ENCODE measurements at regions not wholly inside any gene's neighbourhood (a gene's known extent, or its start where the extent isn't known, plus 50 kb on each side); places are given as distances from the start of the nearest gene placed in this dataset.

GRCh38 chr2:134118279-134119116 is 135.4 kb upstream of the MGAT5 start:
- Mint-ChIP-seq H3K4me1 (ENCODE audit: insufficient read depth, unreplicated experiment) (peaks cover 23% of the 10 kb centered on the region), H3K4me3 (ENCODE audit: unreplicated experiment) (peak overlapping the region; percentile 26), H3K9me3 (ENCODE audit: unreplicated experiment) (no peaks in the 10 kb centered on the region), H3K27me3 (ENCODE audit: insufficient read depth, unreplicated experiment) (no peaks in the 10 kb centered on the region), H3K36me3 (ENCODE audit: insufficient read depth, unreplicated experiment) (no peaks in the 10 kb centered on the region), H3K27ac (ENCODE audit: low read depth, unreplicated experiment) (no peak overlapping the region)
- POLR2A ChIA-PET = interaction anchor here (0.6 to 4.5 kb wide), 12 partner anchors 63 to 293 kb away, joined by 3 to 27 read pairs (median 8); no protein-coding TSS in a partner anchor
- no TSS peak for BruUV-seq (replicated peaks)
- peak; percentile 74 for TF ChIP-seq CTCF (IDR thresholded peaks at IDR 0.05; ENCODE audit: unreplicated experiment)
- DNase-seq (ENCODE audit: unreplicated experiment) = peak; percentile 91
- intact Hi-C loops (cut with micrococcal nuclease) = loop anchor here (1.0 to 5.0 kb wide), 7 partner anchors 89 to 799 kb away; partner anchors contain the start of gene CCNT2
- CTCF ChIA-PET = interaction anchor here (0.5 to 11.1 kb wide), 61 partner anchors 8 to 781 kb away, joined by 3 to 221 read pairs (median 5); partner anchors contain the start of gene MGAT5

GRCh38 chr2:134119117-134119712 is 134.7 kb upstream of the MGAT5 start:
- Mint-ChIP-seq H3K36me3 (ENCODE audit: insufficient read depth, unreplicated experiment) (no peaks in the 10 kb centered on the region), H3K27ac (ENCODE audit: low read depth, unreplicated experiment) (peak overlapping the region; percentile 59), H3K4me1 (ENCODE audit: insufficient read depth, unreplicated experiment) (peaks cover 27% of the 10 kb centered on the region), H3K4me3 (ENCODE audit: unreplicated experiment) (peak overlapping the region; percentile 75), H3K27me3 (ENCODE audit: insufficient read depth, unreplicated experiment) (no peaks in the 10 kb centered on the region), H3K9me3 (ENCODE audit: unreplicated experiment) (no peaks in the 10 kb centered on the region)
- BruUV-seq (replicated peaks) = no TSS peak
- no peak for TF ChIP-seq CTCF (IDR thresholded peaks at IDR 0.05; ENCODE audit: unreplicated experiment)
- intact Hi-C loops (cut with micrococcal nuclease) = loop anchor here (2.0 to 5.0 kb wide), 4 partner anchors 88 to 798 kb away; partner anchors contain the start of gene CCNT2
- ChIA-PET CTCF (interaction anchor here (0.5 to 11.1 kb wide), 53 partner anchors 9 to 780 kb away, joined by 3 to 221 read pairs (median 5); partner anchors contain the start of gene MGAT5), POLR2A (interaction anchor here (0.6 to 4.5 kb wide), 17 partner anchors 13 to 292 kb away, joined by 3 to 27 read pairs (median 5); no protein-coding TSS in a partner anchor)
- DNase-seq (ENCODE audit: unreplicated experiment) = no peak

GRCh38 chr2:134119713-134120405 is 134.0 kb upstream of the MGAT5 start:
- H3K27me3 Mint-ChIP-seq (ENCODE audit: insufficient read depth, unreplicated experiment) = no peaks in the 10 kb centered on the region
- no TSS peak for BruUV-seq (replicated peaks)
- CTCF ChIA-PET = interaction anchor here (0.7 to 11.1 kb wide), 22 partner anchors 8 to 332 kb away, joined by 3 to 221 read pairs (median 5); partner anchors contain the start of gene MGAT5
- H3K27ac Mint-ChIP-seq (ENCODE audit: low read depth, unreplicated experiment) = peak overlapping the region; percentile 59
- intact Hi-C loops (cut with micrococcal nuclease) = loop anchor here (2.0 to 5.0 kb wide), 4 partner anchors 87 to 797 kb away; partner anchors contain the start of gene CCNT2
- no peak for TF ChIP-seq CTCF (IDR thresholded peaks at IDR 0.05; ENCODE audit: unreplicated experiment)
- peak overlapping the region; percentile 75 for H3K4me3 Mint-ChIP-seq (ENCODE audit: unreplicated experiment)
- DNase-seq (ENCODE audit: unreplicated experiment) = peak; percentile 93
- peaks cover 27% of the 10 kb centered on the region for H3K4me1 Mint-ChIP-seq (ENCODE audit: insufficient read depth, unreplicated experiment)
- POLR2A ChIA-PET = interaction anchor here (0.5 to 4.5 kb wide), 18 partner anchors 12 to 291 kb away, joined by 3 to 27 read pairs (median 5); no protein-coding TSS in a partner anchor
- no peaks in the 10 kb centered on the region for H3K36me3 Mint-ChIP-seq (ENCODE audit: insufficient read depth, unreplicated experiment)
- H3K9me3 Mint-ChIP-seq (ENCODE audit: unreplicated experiment) = no peaks in the 10 kb centered on the region
